SK-N-SH treated with all-trans-retinoic acid at 6 μM for 48 hours (cell line): ENCODE measurements at regions not wholly inside any gene's neighbourhood (a gene's known extent, or its start where the extent isn't known, plus 50 kb on each side); places are given as distances from the start of the nearest gene placed in this dataset.

Experiments
- ATAC-seq: fragments of 200-7000 bp; cut with Tn5 transposase; 3 replicates; pipeline ENCODE4 v1.9.1; 2020; ENCODE audit warnings: mild to moderate bottlenecking, moderate library complexity
- ARNTL ChIP-seq: fragments of 450-650 bp; formaldehyde crosslinking; IDR thresholded peaks from 2 replicates; pipeline ENCODE4 v1.5.0; 2020; ENCODE audit warnings: low read depth, mild to moderate bottlenecking, moderate library complexity, borderline replicate concordance
- BACH2 ChIP-seq: fragments of 250-450 bp; sonication (Bioruptor Pico); IDR thresholded peaks from 2 replicates; pipeline ENCODE4 v1.9.0; 2021; ENCODE audit warnings: mild to moderate bottlenecking, borderline replicate concordance
- CSDC2 ChIP-seq: fragments of 250-450 bp; sonication (Bioruptor Pico); IDR thresholded peaks from 2 replicates; pipeline ENCODE4 v1.5.0; 2020; ENCODE audit warnings: mild to moderate bottlenecking, moderate library complexity
- CSRNP3 ChIP-seq: fragments of 250-450 bp; sonication (Bioruptor Pico); IDR thresholded peaks from 2 replicates; pipeline ENCODE4 v1.5.1; 2021; ENCODE audit warnings: mild to moderate bottlenecking, moderate library complexity
- ESRRG ChIP-seq: fragments of 250-450 bp; sonication (Bioruptor Pico); IDR thresholded peaks from 2 replicates; pipeline ENCODE4 v1.6.1; 2021; ENCODE audit warnings: mild to moderate bottlenecking
- GLIS3 ChIP-seq: fragments of 250-450 bp; sonication (Bioruptor Pico); IDR thresholded peaks from 2 replicates; pipeline ENCODE4 v1.5.0; 2020; ENCODE audit warnings: mild to moderate bottlenecking, moderate library complexity
- ISL1 ChIP-seq: fragments of 250-450 bp; sonication (Bioruptor Pico); IDR thresholded peaks from 2 replicates; pipeline ENCODE4 v2.1.2; 2022; ENCODE audit warnings: mild to moderate bottlenecking, moderate library complexity
- OSR1 ChIP-seq: fragments of 250-450 bp; sonication (Bioruptor Pico); IDR thresholded peaks from 2 replicates; pipeline ENCODE4 v1.8.0; 2022; ENCODE audit warnings: moderate library complexity, mild to moderate bottlenecking, inconsistent platforms
- PATZ1 ChIP-seq: fragments of 250-450 bp; sonication (Bioruptor Pico); IDR thresholded peaks from 2 replicates; pipeline ENCODE4 v1.8.0; 2020; ENCODE audit warnings: mild to moderate bottlenecking, moderate library complexity, borderline replicate concordance
- POU6F1 ChIP-seq: fragments of 250-450 bp; sonication (Bioruptor Pico); IDR thresholded peaks from 2 replicates; pipeline ENCODE4 v1.8.0; 2021; ENCODE audit warnings: low read depth, mild to moderate bottlenecking, moderate library complexity, borderline replicate concordance
- PPARA ChIP-seq: fragments of 250-450 bp; sonication (Bioruptor Pico); IDR thresholded peaks from 2 replicates; pipeline ENCODE4 v1.5.0; 2020; ENCODE audit warnings: mild to moderate bottlenecking, borderline replicate concordance
- RARB ChIP-seq: fragments of 250-450 bp; sonication (Bioruptor Pico); IDR thresholded peaks from 2 replicates; pipeline ENCODE4 v1.8.0; 2021; ENCODE audit warnings: mild to moderate bottlenecking, moderate library complexity
- TOX ChIP-seq: fragments of 250-450 bp; sonication (Bioruptor Pico); IDR thresholded peaks from 2 replicates; pipeline ENCODE4 v1.8.0; 2021; ENCODE audit warnings: mild to moderate bottlenecking, moderate library complexity, borderline replicate concordance
- ZFP3 ChIP-seq: fragments of 250-450 bp; sonication (Bioruptor Pico); IDR thresholded peaks from 2 replicates; pipeline ENCODE4 v1.5.0; 2020; ENCODE audit warnings: mild to moderate bottlenecking, moderate library complexity
- ZNF70 ChIP-seq: fragments of 450-650 bp; formaldehyde crosslinking; IDR thresholded peaks from 2 replicates; pipeline ENCODE4 v1.5.0; 2020; ENCODE audit warnings: mild to moderate bottlenecking, moderate library complexity
- TF ChIP-seq, protein P1 (sequence below): fragments of 250-450 bp; sonication (Bioruptor Pico); IDR thresholded peaks from 2 replicates; pipeline ENCODE4 v1.5.0; 2020; ENCODE audit warnings: mild to moderate bottlenecking, moderate library complexity
- TF ChIP-seq, protein P2 (sequence below): fragments of 250-450 bp; sonication (Bioruptor Pico); IDR thresholded peaks from 2 replicates; pipeline ENCODE4 v1.5.1; 2020; ENCODE audit warnings: low read depth, mild to moderate bottlenecking, moderate library complexity

DNA sequence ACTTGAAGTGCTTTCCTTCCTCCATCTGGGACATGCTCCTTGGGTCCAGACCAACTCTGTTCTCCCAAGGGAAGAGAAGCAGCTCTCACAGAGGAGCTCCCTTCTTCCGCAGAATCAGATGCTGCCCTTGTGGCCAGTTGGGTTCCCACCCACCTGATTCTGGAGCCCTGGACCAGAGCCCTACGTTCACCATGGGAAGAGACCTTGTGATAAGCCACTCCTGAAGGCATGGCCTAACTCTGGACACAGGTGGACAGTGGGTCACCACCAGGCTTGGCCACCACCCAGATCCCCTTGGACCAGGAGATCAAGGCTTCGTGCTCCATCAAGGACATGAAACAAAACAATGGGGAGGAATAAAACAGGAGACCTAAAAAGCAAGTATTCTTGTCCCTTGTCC, 172.2 kb downstream of the RPLP1 start:
- TF ChIP-seq ZNF70 (CRISPR knock-in tag): no peak
- TF ChIP-seq, protein P1, sequence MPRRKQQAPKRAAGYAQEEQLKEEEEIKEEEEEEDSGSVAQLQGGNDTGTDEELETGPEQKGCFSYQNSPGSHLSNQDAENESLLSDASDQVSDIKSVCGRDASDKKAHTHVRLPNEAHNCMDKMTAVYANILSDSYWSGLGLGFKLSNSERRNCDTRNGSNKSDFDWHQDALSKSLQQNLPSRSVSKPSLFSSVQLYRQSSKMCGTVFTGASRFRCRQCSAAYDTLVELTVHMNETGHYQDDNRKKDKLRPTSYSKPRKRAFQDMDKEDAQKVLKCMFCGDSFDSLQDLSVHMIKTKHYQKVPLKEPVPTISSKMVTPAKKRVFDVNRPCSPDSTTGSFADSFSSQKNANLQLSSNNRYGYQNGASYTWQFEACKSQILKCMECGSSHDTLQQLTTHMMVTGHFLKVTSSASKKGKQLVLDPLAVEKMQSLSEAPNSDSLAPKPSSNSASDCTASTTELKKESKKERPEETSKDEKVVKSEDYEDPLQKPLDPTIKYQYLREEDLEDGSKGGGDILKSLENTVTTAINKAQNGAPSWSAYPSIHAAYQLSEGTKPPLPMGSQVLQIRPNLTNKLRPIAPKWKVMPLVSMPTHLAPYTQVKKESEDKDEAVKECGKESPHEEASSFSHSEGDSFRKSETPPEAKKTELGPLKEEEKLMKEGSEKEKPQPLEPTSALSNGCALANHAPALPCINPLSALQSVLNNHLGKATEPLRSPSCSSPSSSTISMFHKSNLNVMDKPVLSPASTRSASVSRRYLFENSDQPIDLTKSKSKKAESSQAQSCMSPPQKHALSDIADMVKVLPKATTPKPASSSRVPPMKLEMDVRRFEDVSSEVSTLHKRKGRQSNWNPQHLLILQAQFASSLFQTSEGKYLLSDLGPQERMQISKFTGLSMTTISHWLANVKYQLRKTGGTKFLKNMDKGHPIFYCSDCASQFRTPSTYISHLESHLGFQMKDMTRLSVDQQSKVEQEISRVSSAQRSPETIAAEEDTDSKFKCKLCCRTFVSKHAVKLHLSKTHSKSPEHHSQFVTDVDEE (CRISPR knock-in tag): no peak
- TF ChIP-seq RARB: no peak
- no peak for TF ChIP-seq BACH2 (CRISPR knock-in tag)
- TF ChIP-seq POU6F1: no peak
- no peak for TF ChIP-seq OSR1 (CRISPR knock-in tag)
- TF ChIP-seq ARNTL (CRISPR knock-in tag): no peak
- TF ChIP-seq CSDC2 (CRISPR knock-in tag): no peak
- no peak for TF ChIP-seq CSRNP3 (CRISPR knock-in tag)
- no peak for ATAC-seq

GRCh38 chr15:69625328-69625727, 172.7 kb downstream of the RPLP1 start:
- no peak for TF ChIP-seq PATZ1 (CRISPR knock-in tag)
- no peak for TF ChIP-seq ZFP3
- TF ChIP-seq, protein P2, sequence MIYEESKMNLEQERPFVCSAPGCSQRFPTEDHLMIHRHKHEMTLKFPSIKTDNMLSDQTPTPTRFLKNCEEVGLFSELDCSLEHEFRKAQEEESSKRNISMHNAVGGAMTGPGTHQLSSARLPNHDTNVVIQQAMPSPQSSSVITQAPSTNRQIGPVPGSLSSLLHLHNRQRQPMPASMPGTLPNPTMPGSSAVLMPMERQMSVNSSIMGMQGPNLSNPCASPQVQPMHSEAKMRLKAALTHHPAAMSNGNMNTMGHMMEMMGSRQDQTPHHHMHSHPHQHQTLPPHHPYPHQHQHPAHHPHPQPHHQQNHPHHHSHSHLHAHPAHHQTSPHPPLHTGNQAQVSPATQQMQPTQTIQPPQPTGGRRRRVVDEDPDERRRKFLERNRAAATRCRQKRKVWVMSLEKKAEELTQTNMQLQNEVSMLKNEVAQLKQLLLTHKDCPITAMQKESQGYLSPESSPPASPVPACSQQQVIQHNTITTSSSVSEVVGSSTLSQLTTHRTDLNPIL: no peak
- no peak for TF ChIP-seq ARNTL (CRISPR knock-in tag)
- TF ChIP-seq CSDC2 (CRISPR knock-in tag): no peak
- no peak for TF ChIP-seq ZNF70 (CRISPR knock-in tag)
- no peak for TF ChIP-seq PPARA (CRISPR knock-in tag)
- no peak for TF ChIP-seq BACH2 (CRISPR knock-in tag)
- no peak for TF ChIP-seq RARB
- TF ChIP-seq, all 23 proteins: peak for 0
- no peak for ATAC-seq

- TF ChIP-seq ISL1 (CRISPR knock-in tag) (no peak), ESRRG (CRISPR knock-in tag) (no peak), TOX (no peak), BACH2 (CRISPR knock-in tag) (no peak), ARNTL (CRISPR knock-in tag) (no peak), PATZ1 (CRISPR knock-in tag) (no peak), GLIS3 (CRISPR knock-in tag) (no peak), POU6F1 (no peak)
- TF ChIP-seq, protein P1 (CRISPR knock-in tag): no peak
- ATAC-seq: no peak
These were observed 173.8 kb downstream of the RPLP1 start for GRCh38 chr15:69626095-69627066.
